ENCODE measurements at regions not wholly inside any gene's neighbourhood (a gene's known extent, or its start where the extent isn't known, plus 50 kb on each side); places are given as distances from the start of the nearest gene placed in this dataset.

- peaks cover 31% of the 10 kb centered on the region for H3K4me1 ChIP-seq (ENCODE audit: control insufficient read depth, insufficient read depth, low read length)
- peaks cover 7% of the 10 kb centered on the region for H3K36me3 Mint-ChIP-seq
- no peak overlapping the region for H3K4me3 ChIP-seq (ENCODE audit: low read length)
- H3K9me3 Mint-ChIP-seq = peaks cover 0 to 3% of the 10 kb centered on the region in 2 donors
- no peak for TF ChIP-seq CTCF (IDR thresholded peaks at IDR 0.05)
- DNase-seq = no peak
- no peak for ATAC-seq
- H3K27ac Mint-ChIP-seq = peak overlapping the region; percentile 73 to 87
- peak overlapping the region; percentile 81 for H3K4me3 Mint-ChIP-seq
- H3K27ac ChIP-seq (ENCODE audit: low read length) = peak overlapping the region; percentile 32
- peaks cover 80 to 82% of the 10 kb centered on the region in 2 donors for H3K4me1 Mint-ChIP-seq
- H3K27me3 ChIP-seq (ENCODE audit: control insufficient read depth, insufficient read depth, low read length) = no peaks in the 10 kb centered on the region
- no peaks in the 10 kb centered on the region for H3K27me3 Mint-ChIP-seq (ENCODE audit: low read depth in 2 of 2)
- H3K9me3 ChIP-seq (ENCODE audit: control insufficient read depth, insufficient read depth, low read length) = no peaks in the 10 kb centered on the region
- H3K36me3 ChIP-seq (ENCODE audit: control insufficient read depth, insufficient read depth, low read length) = no peaks in the 10 kb centered on the region
- intact Hi-C loops (cut with micrococcal nuclease) = loop anchor here (2.0 to 5.0 kb wide), 2 partner anchors 17 to 53 kb away; no protein-coding TSS in a partner anchor
These were observed 59.7 kb downstream of the XCL2 start for GRCh38 chr1:168484083-168484482.

- Histone ChIP-seq H3K36me3 (ENCODE audit: control insufficient read depth, insufficient read depth, low read length) (no peaks in the 10 kb centered on the region), H3K27me3 (ENCODE audit: control insufficient read depth, insufficient read depth, low read length) (no peaks in the 10 kb centered on the region), H3K4me1 (ENCODE audit: control insufficient read depth, insufficient read depth, low read length) (peaks cover 31% of the 10 kb centered on the region), H3K4me3 (ENCODE audit: low read length) (no peak overlapping the region), H3K27ac (ENCODE audit: low read length) (peak overlapping the region; percentile 16), H3K9me3 (ENCODE audit: control insufficient read depth, insufficient read depth, low read length) (no peaks in the 10 kb centered on the region)
- Mint-ChIP-seq H3K27me3 (ENCODE audit: low read depth in 2 of 2) (no peaks in the 10 kb centered on the region), H3K36me3 (peaks cover 7% of the 10 kb centered on the region), H3K4me1 (peaks cover 83 to 87% of the 10 kb centered on the region in 2 donors), H3K9me3 (peaks cover 0 to 3% of the 10 kb centered on the region in 2 donors), H3K4me3 (peak overlapping the region; percentile 5), H3K27ac (peak overlapping the region; percentile 73 to 87)
- no peak for TF ChIP-seq CTCF (IDR thresholded peaks at IDR 0.05)
- DNase-seq = no peak
- no peak for ATAC-seq
- intact Hi-C loops (cut with micrococcal nuclease) = loop anchor here (5.0 kb wide), 1 partner anchor 54 kb away; no protein-coding TSS in a partner anchor
- WGBS (ENCODE audit: insufficient coverage) = no CpG with 5 or more reads among the region's 1 CpG
These were observed 60.3 kb downstream of the XCL2 start for GRCh38 chr1:168483539-168483938.

GRCh38 chr1:168482106-168482505, 61.7 kb downstream of the XCL2 start:
- peak overlapping the region; percentile 23 to 87 for H3K27ac Mint-ChIP-seq
- peaks cover 7% of the 10 kb centered on the region for H3K36me3 Mint-ChIP-seq
- ATAC-seq (no peak), DNase-seq (no peak)
- peaks cover 35% of the 10 kb centered on the region for H3K4me1 ChIP-seq (ENCODE audit: control insufficient read depth, insufficient read depth, low read length)
- peaks cover 85 to 86% of the 10 kb centered on the region in 2 donors for H3K4me1 Mint-ChIP-seq
- no peaks in the 10 kb centered on the region for H3K9me3 ChIP-seq (ENCODE audit: control insufficient read depth, insufficient read depth, low read length)
- no peaks in the 10 kb centered on the region for H3K27me3 ChIP-seq (ENCODE audit: control insufficient read depth, insufficient read depth, low read length)
- peaks cover 0 to 3% of the 10 kb centered on the region in 2 donors for H3K9me3 Mint-ChIP-seq
- TF ChIP-seq CTCF (IDR thresholded peaks at IDR 0.05) = no peak
- H3K4me3 ChIP-seq (ENCODE audit: low read length) = no peak overlapping the region
- no peak overlapping the region for H3K4me3 Mint-ChIP-seq
- intact Hi-C loops (cut with micrococcal nuclease) = loop anchor here (5.0 kb wide), 1 partner anchor 55 kb away; no protein-coding TSS in a partner anchor
- H3K36me3 ChIP-seq (ENCODE audit: control insufficient read depth, insufficient read depth, low read length) = no peaks in the 10 kb centered on the region
- no peak overlapping the region for H3K27ac ChIP-seq (ENCODE audit: low read length)
- no peaks in the 10 kb centered on the region for H3K27me3 Mint-ChIP-seq (ENCODE audit: low read depth in 2 of 2)

GRCh38 chr1:168481586-168481985, 62.2 kb downstream of the XCL2 start:
- Mint-ChIP-seq H3K4me3 (no peak overlapping the region), H3K27ac (peak overlapping the region; percentile 71 to 87), H3K9me3 (peaks cover 0 to 3% of the 10 kb centered on the region in 2 donors), H3K27me3 (ENCODE audit: low read depth in 2 of 2) (no peaks in the 10 kb centered on the region), H3K36me3 (peaks cover 7% of the 10 kb centered on the region), H3K4me1 (peaks cover 82 to 83% of the 10 kb centered on the region in 2 donors)
- no peak for DNase-seq
- Histone ChIP-seq H3K4me1 (ENCODE audit: control insufficient read depth, insufficient read depth, low read length) (peaks cover 35% of the 10 kb centered on the region), H3K9me3 (ENCODE audit: control insufficient read depth, insufficient read depth, low read length) (no peaks in the 10 kb centered on the region), H3K36me3 (ENCODE audit: control insufficient read depth, insufficient read depth, low read length) (no peaks in the 10 kb centered on the region), H3K27ac (ENCODE audit: low read length) (no peak overlapping the region), H3K27me3 (ENCODE audit: control insufficient read depth, insufficient read depth, low read length) (no peaks in the 10 kb centered on the region), H3K4me3 (ENCODE audit: low read length) (no peak overlapping the region)
- WGBS (ENCODE audit: insufficient coverage) = 93% methylated on average over 4 of the region's 4 CpGs
- no peak for ATAC-seq
- intact Hi-C loops (cut with micrococcal nuclease) = loop anchor here (5.0 kb wide), 1 partner anchor 56 kb away; no protein-coding TSS in a partner anchor
- no peak for TF ChIP-seq CTCF (IDR thresholded peaks at IDR 0.05)

Measured in natural killer cell (primary cell).